Muscle layer of colon (tissue), 2 donors: ENCODE measurements at regions not wholly inside any gene's neighbourhood (a gene's known extent, or its start where the extent isn't known, plus 50 kb on each side); places are given as distances from the start of the nearest gene placed in this dataset.

Experiments used
- H3K27ac ChIP-seq: one replicate; pipeline ENCODE4 v1.7.0; 2013; ENCODE audit warnings: low read depth, mild to moderate bottlenecking, low read length, moderate library complexity
- H3K27me3 ChIP-seq, 2 donors: one replicate each; pipeline ENCODE4 v1.7.0; 2013; ENCODE audit warnings: low read length in 2 of 2, mild to moderate bottlenecking in 2 of 2; ENCODE audit not compliant: insufficient read depth in 2 of 2, control insufficient read depth in 1 of 2
- H3K36me3 ChIP-seq: one replicate; pipeline ENCODE4 v1.7.0; 2013; ENCODE audit warnings: mild to moderate bottlenecking, low read length; ENCODE audit not compliant: insufficient read depth
- H3K4me1 ChIP-seq: one replicate; pipeline ENCODE4 v1.7.0; 2013; ENCODE audit warnings: mild to moderate bottlenecking, low read length; ENCODE audit not compliant: insufficient read depth
- H3K4me3 ChIP-seq, 2 donors: one replicate each; pipeline ENCODE4 v1.7.0; 2013; ENCODE audit warnings: low read length in 2 of 2, low read depth in 1 of 2, mild to moderate bottlenecking in 1 of 2, moderate library complexity in 1 of 2
- H3K9ac ChIP-seq: one replicate; pipeline ENCODE4 v1.7.0; 2013; ENCODE audit warnings: low read length
- H3K9me3 ChIP-seq: one replicate; pipeline ENCODE4 v1.7.0; 2013; ENCODE audit warnings: mild to moderate bottlenecking, low read length
- donor health status: abdominal sarcoma.
- donor health status: Adenocarcinoma of cecum.

GRCh38 chr6:2550247-2550646, 200.5 kb downstream of the MYLK4 start:
- Histone ChIP-seq H3K9ac (no peak overlapping the region), H3K9me3 (no peaks in the 10 kb centered on the region), H3K4me3 (no peak overlapping the region), H3K27me3 (no peaks in the 10 kb centered on the region), H3K4me1 (no peaks in the 10 kb centered on the region), H3K27ac (no peak overlapping the region), H3K36me3 (no peaks in the 10 kb centered on the region)

DNA sequence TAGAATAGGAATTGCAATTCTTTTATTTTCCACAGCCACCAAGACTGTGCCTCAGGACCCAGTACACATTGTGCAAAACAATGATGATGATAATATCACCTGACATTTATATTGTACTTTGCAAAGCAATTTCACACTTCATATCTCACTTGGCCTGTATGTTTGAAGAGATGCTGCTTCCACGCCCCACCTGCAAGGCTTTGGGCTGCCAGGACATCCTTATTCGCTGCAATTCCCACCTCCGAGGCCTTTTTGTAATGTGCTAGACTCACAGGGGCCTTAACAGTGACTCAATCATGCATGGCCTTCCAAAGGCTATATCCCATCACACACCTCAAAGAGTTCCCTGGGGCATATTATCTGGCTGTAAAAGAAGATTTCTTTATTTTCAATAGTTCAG, 200.9 kb downstream of the MYLK4 start:
- H3K27me3 ChIP-seq = no peaks in the 10 kb centered on the region
- no peaks in the 10 kb centered on the region for H3K36me3 ChIP-seq
- H3K9me3 ChIP-seq = no peaks in the 10 kb centered on the region

GRCh38 chr6:2547355-2547754, 203.4 kb downstream of the MYLK4 start:
- H3K27ac ChIP-seq = no peak overlapping the region
- H3K9me3 ChIP-seq = no peaks in the 10 kb centered on the region
- H3K36me3 ChIP-seq = no peaks in the 10 kb centered on the region
- no peaks in the 10 kb centered on the region for H3K27me3 ChIP-seq
- H3K4me3 ChIP-seq = no peak overlapping the region
- no peaks in the 10 kb centered on the region for H3K4me1 ChIP-seq
- no peak overlapping the region for H3K9ac ChIP-seq

More for the DNA sequence above, 200.9 kb downstream of the MYLK4 start:
- Histone ChIP-seq H3K4me1 (no peaks in the 10 kb centered on the region), H3K9ac (no peak overlapping the region), H3K4me3 (no peak overlapping the region), H3K27ac (no peak overlapping the region)

- no peaks in the 10 kb centered on the region for H3K4me1 ChIP-seq
- H3K27me3 ChIP-seq = no peaks in the 10 kb centered on the region
- no peak overlapping the region for H3K27ac ChIP-seq
- no peaks in the 10 kb centered on the region for H3K9me3 ChIP-seq
- H3K9ac ChIP-seq = no peak overlapping the region
- H3K36me3 ChIP-seq = no peaks in the 10 kb centered on the region
- H3K4me3 ChIP-seq = no peak overlapping the region
These were observed 203.8 kb downstream of the MYLK4 start for GRCh38 chr6:2546901-2547300.

- no peaks in the 10 kb centered on the region for H3K27me3 ChIP-seq
- H3K27ac ChIP-seq = no peak overlapping the region
- no peak overlapping the region for H3K9ac ChIP-seq
- no peaks in the 10 kb centered on the region for H3K36me3 ChIP-seq
- H3K9me3 ChIP-seq = no peaks in the 10 kb centered on the region
- H3K4me3 ChIP-seq = no peak overlapping the region
- H3K4me1 ChIP-seq = no peaks in the 10 kb centered on the region
These were observed 205.2 kb downstream of the MYLK4 start for GRCh38 chr6:2545383-2546038.

GRCh38 chr6:2543321-2543720, 207.4 kb downstream of the MYLK4 start:
- H3K27ac ChIP-seq = no peak overlapping the region
- no peaks in the 10 kb centered on the region for H3K9me3 ChIP-seq
- no peaks in the 10 kb centered on the region for H3K27me3 ChIP-seq
- no peak overlapping the region for H3K9ac ChIP-seq
- no peak overlapping the region for H3K4me3 ChIP-seq
- H3K4me1 ChIP-seq = no peaks in the 10 kb centered on the region
- H3K36me3 ChIP-seq = no peaks in the 10 kb centered on the region

DNA sequence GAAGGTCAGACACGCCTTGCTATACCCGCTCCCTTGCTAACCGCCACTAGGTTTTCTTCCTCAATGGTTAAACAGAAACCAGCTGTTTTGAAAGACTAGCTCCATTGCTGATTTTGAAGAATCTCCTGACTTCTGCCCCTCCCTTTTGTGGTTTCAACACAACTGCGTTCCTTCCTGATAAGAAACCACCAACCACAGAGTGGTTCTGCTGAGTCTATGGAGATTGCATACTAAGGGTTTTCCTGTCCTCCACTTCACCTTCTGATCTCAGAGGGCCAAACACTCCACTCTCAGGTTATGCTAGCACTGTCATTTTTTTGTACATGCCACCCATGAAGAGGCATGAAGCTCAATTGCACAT, 207.9 kb downstream of the MYLK4 start:
- H3K27ac ChIP-seq = no peak overlapping the region
- H3K27me3 ChIP-seq = no peaks in the 10 kb centered on the region
- H3K9ac ChIP-seq = no peak overlapping the region
- no peaks in the 10 kb centered on the region for H3K4me1 ChIP-seq
- H3K9me3 ChIP-seq = no peaks in the 10 kb centered on the region
- no peak overlapping the region for H3K4me3 ChIP-seq
- no peaks in the 10 kb centered on the region for H3K36me3 ChIP-seq

- Histone ChIP-seq H3K9me3 (no peaks in the 10 kb centered on the region), H3K36me3 (no peaks in the 10 kb centered on the region), H3K27me3 (no peaks in the 10 kb centered on the region), H3K4me3 (no peak overlapping the region), H3K9ac (no peak overlapping the region), H3K27ac (no peak overlapping the region), H3K4me1 (no peaks in the 10 kb centered on the region)
These were observed 208.4 kb downstream of the MYLK4 start for GRCh38 chr6:2542101-2542857.

DNA sequence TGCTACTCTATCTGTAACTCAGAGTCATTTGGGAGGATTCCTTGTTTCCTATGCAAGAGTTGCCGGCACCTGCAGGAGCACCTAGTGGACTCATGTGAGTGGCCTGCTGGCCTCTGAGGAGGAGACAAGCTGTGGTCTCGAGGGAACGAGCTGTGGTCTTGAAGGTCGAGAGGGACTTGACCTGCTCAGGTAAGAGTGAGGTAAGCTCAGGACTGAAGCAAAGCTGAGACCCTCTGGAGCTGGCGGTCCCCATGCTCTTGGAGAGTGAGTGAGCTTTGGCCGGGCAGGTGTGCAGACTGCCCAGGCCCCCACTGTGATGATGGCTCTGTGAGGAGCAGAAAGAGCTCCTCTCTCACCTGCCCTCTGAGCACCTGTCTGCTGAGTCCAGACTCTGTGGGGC, 214.3 kb downstream of the MYLK4 start:
- Histone ChIP-seq H3K36me3 (no peaks in the 10 kb centered on the region), H3K9me3 (no peaks in the 10 kb centered on the region), H3K4me3 (no peak overlapping the region), H3K4me1 (no peaks in the 10 kb centered on the region), H3K9ac (no peak overlapping the region), H3K27ac (no peak overlapping the region), H3K27me3 (no peaks in the 10 kb centered on the region)

- no peak overlapping the region for H3K9ac ChIP-seq
- H3K9me3 ChIP-seq = no peaks in the 10 kb centered on the region
- no peaks in the 10 kb centered on the region for H3K36me3 ChIP-seq
- no peaks in the 10 kb centered on the region for H3K27me3 ChIP-seq
- H3K27ac ChIP-seq = no peak overlapping the region
- no peak overlapping the region for H3K4me3 ChIP-seq
- no peaks in the 10 kb centered on the region for H3K4me1 ChIP-seq
These were observed 215.2 kb downstream of the MYLK4 start for GRCh38 chr6:2535506-2535905.

DNA sequence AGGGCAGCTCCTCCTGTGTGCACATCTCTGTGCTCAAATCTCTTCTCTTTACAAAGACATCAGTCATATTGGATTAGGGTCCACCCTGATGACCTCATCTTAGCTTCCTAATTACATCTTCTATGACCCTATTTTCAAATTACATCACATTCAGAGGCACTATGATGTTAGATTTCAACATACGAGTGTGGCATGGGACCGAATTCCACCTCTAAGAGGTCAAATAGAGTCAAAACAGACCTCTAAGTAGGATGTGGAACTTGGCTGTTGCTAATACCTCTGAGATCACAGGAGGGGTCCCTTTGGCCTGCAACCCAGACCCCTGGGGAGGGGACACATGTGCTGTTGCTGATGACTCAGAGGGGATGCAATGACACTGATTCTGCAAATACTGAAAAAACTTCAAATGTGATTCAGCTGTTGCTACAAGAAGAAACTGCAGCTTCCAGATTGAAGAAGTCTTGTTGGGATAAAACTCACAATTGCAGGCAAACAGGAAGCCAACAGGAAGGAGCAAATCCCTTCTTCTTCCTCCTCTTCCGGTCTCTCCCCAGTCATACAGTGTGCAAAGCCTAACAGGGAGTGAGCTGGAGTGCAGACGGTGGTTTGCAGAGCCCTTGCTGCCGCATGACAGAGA, 216.2 kb downstream of the MYLK4 start:
- no peak overlapping the region for H3K9ac ChIP-seq
- H3K4me1 ChIP-seq = no peaks in the 10 kb centered on the region
- no peak overlapping the region for H3K4me3 ChIP-seq
- no peaks in the 10 kb centered on the region for H3K27me3 ChIP-seq
- H3K27ac ChIP-seq = no peak overlapping the region
- no peaks in the 10 kb centered on the region for H3K9me3 ChIP-seq
- H3K36me3 ChIP-seq = no peaks in the 10 kb centered on the region
